HG03442 (cell line): ENCODE measurements at regions not wholly inside any gene's neighbourhood (a gene's known extent, or its start where the extent isn't known, plus 50 kb on each side); places are given as distances from the start of the nearest gene placed in this dataset.
A peak's percentile ranks its signal among the peaks of the same experiment; 100 is the strongest.
"Not testable (repeated sequence)": the region's sequence is repeated elsewhere in the genome, so short reads cannot be mapped to it uniquely, and the experiment has no call there.

ENCODE experiments used
- ATAC-seq: cut with Tn5 transposase; IDR thresholded peaks from one replicate; pipeline ENCODE4 v1.9.1; 2021; ENCODE audit warnings: mild to moderate bottlenecking, moderate library complexity; ENCODE audit not compliant: unreplicated experiment

DNA sequence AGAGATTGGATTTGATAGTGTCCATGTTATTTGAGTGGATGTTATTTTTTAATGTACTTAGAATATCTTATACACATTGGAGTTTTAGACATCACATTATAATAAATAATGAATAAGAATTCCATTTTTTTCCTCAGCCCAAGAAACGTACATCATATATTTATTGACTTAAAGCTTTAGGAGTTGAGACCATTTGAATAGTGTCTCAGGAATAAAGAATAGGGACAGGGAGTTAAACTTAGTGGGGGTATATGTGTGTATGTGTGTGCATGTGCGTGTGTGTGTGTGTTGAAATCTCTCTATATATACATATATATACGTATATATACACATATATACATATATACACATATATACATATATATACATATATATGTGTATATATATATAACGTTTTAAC lies 542.9 kb upstream of the CHD1 start:
- not testable (repeated sequence) for ATAC-seq

DNA sequence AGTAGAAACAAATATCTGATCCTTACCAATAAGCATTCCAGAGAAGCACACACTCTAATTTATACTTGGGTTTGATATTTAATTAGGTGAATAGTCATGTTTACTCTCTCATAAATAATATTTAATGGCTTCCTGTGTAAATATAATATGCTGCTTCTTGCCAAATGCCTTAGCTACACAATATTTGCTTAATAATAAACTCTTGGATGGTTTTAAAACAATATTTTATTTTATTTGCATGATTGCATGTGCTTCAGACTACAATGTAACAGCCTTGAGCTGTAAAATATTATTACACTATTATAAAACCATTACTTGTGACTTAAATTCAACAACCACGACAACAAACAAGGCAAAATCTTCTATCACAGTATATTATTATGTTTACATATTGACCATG lies 542.4 kb upstream of the CHD1 start:
- ATAC-seq = not testable (repeated sequence)

DNA sequence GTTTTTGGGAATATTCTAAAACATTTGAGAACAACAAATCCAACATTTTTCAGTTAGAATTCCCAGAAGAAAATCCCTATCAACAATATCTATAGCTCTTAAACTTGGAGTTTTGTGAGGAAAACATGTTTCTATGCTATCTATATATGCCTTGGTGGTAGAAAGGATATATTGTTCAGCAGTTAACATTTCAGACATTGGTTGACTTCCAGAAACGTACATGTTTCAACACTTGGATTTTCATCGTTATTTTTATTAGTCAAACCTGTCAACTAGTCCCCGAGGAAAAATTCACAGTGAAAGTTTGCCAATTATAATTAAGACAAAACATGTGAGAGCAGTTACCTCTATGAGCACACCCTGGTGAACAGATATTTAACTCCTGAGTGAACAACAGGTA lies 541.8 kb upstream of the CHD1 start:
- ATAC-seq = not testable (repeated sequence)

GRCh38 chr5:99460701-99461100 lies 531.9 kb upstream of the CHD1 start:
- ATAC-seq = no peak

DNA sequence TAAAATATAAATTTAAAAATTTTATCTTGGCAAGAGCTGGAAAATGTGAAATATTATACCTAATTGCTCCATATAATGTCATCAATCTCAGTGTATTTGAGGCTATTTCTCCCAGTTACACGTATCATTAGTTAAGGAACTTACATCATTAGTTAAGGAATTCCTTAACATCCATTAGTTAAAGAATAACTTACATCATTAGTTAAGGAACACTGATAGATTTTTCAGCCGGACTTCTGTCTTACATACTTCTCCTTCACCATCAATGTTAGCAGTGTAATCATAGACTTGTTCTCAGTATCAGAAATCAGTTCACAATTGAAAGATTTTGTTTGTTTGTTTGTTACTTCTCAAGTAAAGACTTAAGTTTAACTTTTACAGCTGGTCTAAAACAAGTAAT lies 524.4 kb upstream of the CHD1 start:
- ATAC-seq = no peak

DNA sequence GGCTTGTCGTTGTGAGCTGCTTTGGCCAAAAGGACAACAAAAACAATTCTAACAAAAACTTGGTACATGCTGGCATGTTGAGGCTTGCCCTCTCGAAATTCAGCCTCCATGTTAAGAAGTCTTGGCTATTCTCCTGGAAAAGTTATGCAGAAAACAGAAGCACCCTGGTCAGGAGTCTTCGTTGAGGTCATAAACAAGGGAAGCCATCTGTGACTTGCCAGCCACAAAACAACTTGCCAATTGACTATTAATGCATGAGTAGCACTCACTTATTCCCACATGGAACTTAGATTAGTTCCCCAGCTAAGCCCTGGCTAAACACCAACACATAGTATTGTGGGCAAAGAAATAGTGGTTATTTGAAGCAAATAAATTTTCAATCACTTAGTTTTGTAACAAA lies 521.0 kb upstream of the CHD1 start:
- ATAC-seq = no peak

- ATAC-seq = no peak
Measured at GRCh38 chr5:99445805-99446204, 517.0 kb upstream of the CHD1 start.

- ATAC-seq = no peak
Measured at GRCh38 chr5:99441235-99441634, 512.4 kb upstream of the CHD1 start.

GRCh38 chr5:99438619-99439018 lies 509.8 kb upstream of the CHD1 start:
- ATAC-seq = no peak

- no peak for ATAC-seq
Measured at GRCh38 chr5:99437986-99438385, 509.2 kb upstream of the CHD1 start.

- not testable (repeated sequence) for ATAC-seq
Measured at GRCh38 chr5:99423396-99423795, 494.6 kb upstream of the CHD1 start.

- ATAC-seq = not testable (repeated sequence)
Measured at GRCh38 chr5:99418640-99419039, 489.8 kb upstream of the CHD1 start.

GRCh38 chr5:99410386-99410785 lies 481.6 kb upstream of the CHD1 start:
- ATAC-seq = not testable (repeated sequence)

- ATAC-seq = not testable (repeated sequence)
Measured at GRCh38 chr5:99404764-99405302, 476.0 kb upstream of the CHD1 start.

DNA sequence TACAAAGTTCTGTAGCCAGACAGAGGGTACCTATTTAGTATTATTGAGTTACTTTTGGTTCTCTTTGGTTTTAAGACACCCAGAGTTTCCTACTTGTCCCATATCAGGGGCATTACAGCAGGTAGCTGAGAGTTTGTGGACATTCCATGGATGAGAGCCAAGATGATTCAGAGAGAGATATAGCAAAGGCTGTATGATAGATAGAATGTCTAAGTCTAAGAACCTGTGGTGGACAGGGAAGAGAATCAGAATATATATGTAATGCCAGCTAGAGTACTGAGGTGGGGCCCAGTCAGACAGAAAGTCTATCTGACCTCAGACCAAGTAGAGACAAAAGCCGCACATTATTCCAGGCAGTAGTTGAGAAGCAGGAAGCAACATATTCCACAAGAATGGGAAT lies 471.8 kb upstream of the CHD1 start:
- ATAC-seq = not testable (repeated sequence)

- no peak for ATAC-seq
Measured at GRCh38 chr5:99398976-99399375, 470.2 kb upstream of the CHD1 start.

- ATAC-seq = no peak
Measured at GRCh38 chr5:99386406-99387077, 457.7 kb upstream of the CHD1 start.

- ATAC-seq = peak; percentile 58
Measured at GRCh38 chr5:99379187-99379586, 450.4 kb upstream of the CHD1 start.

DNA sequence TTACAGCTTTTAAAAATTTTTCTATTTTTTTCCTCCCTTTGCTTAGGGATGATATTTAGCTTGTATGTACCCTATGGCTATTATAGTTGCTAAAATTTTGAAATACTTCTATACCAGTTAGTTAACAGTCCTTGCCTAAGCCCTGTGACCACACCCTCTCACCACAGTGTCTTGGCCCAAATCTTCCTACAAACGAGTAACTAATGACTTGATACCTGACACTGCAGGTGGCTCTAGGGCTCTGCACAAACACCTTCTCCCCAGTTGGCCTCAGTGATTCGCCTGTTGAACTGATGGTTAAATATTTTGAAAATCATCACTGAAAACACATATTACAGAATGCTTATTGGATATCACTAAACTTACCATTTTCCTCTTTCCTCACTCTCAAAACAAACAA lies 449.6 kb upstream of the CHD1 start:
- no peak for ATAC-seq

DNA sequence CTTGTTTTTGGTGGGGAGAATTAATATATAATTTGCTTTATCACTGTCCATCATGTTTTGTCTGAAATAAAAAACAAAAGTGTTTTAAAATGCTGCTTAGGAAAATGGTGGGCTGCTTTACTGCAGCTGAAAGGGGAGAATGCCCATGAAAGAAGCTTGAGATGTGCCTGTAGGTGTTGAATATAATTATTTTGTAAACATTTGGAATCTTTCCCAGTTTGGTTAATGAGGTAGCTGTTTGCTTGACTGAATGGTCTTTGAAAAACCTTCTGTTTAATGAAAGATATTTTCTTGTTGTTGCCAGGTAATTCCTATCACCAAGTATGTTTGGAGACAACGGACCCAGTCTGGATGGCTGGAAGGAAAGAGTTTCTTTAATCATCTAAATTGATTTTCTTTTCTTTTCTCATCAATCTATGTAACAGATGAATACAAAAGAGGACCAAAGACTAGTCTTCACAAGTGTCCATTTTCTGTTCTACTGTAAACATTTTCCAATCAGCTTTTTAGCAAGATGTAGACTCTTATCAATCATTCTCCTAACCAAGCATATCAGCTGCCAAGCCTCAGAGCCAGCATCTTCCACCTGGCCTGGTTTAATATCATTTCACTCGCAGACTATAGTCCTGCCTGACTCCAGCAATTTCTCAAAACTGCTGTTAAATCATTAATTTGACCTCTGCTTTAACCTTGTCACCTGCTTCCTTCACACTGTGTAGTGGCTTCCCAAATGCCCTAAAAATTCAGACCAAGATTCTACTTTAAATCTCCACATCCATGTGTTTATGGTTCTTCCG lies 441.2 kb upstream of the CHD1 start:
- ATAC-seq = no peak

DNA sequence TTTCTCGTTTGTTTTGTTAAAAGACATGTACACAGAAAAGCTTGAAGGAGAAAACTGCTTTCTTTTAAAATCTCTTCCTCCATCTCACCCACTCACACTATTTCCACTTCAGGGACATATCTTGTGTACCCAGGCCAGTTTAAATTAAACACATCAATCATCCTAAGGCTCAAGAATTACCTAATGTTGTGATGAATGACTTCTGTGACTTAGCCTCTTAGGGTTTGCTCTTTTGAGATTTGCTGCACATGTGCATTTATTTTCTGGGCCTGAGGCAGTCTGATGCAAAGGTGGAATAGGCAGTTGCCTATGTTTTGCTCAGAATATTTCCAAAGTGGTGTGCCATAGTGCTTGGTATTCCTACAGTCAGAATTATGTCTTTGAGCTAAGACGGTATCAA lies 439.9 kb upstream of the CHD1 start:
- no peak for ATAC-seq

- no peak for ATAC-seq
Measured at GRCh38 chr5:99355881-99356280, 427.1 kb upstream of the CHD1 start.
